Stimulated activated CD4-positive, alpha-beta T cell treated with anti-CD3 and anti-CD28 coated beads, Interleukin-1b, Interleukin-23, amount 100 ng/mL, for 48 hours (primary cell): ENCODE measurements at regions not wholly inside any gene's neighbourhood (a gene's known extent, or its start where the extent isn't known, plus 50 kb on each side); places are given as distances from the start of the nearest gene placed in this dataset.
"Not testable (repeated sequence)": the region's sequence is repeated elsewhere in the genome, so short reads cannot be mapped to it uniquely, and the experiment has no call there.

Experiments used
- DNase-seq: peaks from one replicate; pipeline ENCODE4 v3.0.0-alpha.2; 2020

GRCh38 chr5:28408186-28408585, 1369.8 kb upstream of the CDH9 start:
- no peak for DNase-seq

- no peak for DNase-seq
These were observed 1366.1 kb upstream of the CDH9 start for GRCh38 chr5:28404363-28405071.

GRCh38 chr5:28403846-28404245, 1365.5 kb upstream of the CDH9 start:
- no peak for DNase-seq

- DNase-seq: no peak
These were observed 1364.4 kb upstream of the CDH9 start for GRCh38 chr5:28402590-28403301.

- no peak for DNase-seq
These were observed 1361.7 kb upstream of the CDH9 start for GRCh38 chr5:28400076-28400475.

- DNase-seq: no peak
These were observed 1360.8 kb upstream of the CDH9 start for GRCh38 chr5:28399211-28399610.

- DNase-seq: no peak
These were observed 1359.8 kb upstream of the CDH9 start for GRCh38 chr5:28398185-28398584.

GRCh38 chr5:28397502-28397941, 1359.1 kb upstream of the CDH9 start:
- no peak for DNase-seq

GRCh38 chr5:28391277-28391676, 1352.9 kb upstream of the CDH9 start:
- DNase-seq: no peak

- no peak for DNase-seq
These were observed 1352.0 kb upstream of the CDH9 start for GRCh38 chr5:28390341-28390740.

- not testable (repeated sequence) for DNase-seq
These were observed 1351.3 kb upstream of the CDH9 start for GRCh38 chr5:28389727-28390126.

GRCh38 chr5:28388428-28388827, 1350.0 kb upstream of the CDH9 start:
- no peak for DNase-seq

GRCh38 chr5:28386712-28387111, 1348.3 kb upstream of the CDH9 start:
- DNase-seq: no peak

GRCh38 chr5:28380167-28380566, 1341.8 kb upstream of the CDH9 start:
- no peak for DNase-seq

- no peak for DNase-seq
These were observed 1336.1 kb upstream of the CDH9 start for GRCh38 chr5:28374492-28374967.

- DNase-seq: no peak
These were observed 1332.5 kb upstream of the CDH9 start for GRCh38 chr5:28370896-28371295.

- no peak for DNase-seq
These were observed 1331.0 kb upstream of the CDH9 start for GRCh38 chr5:28369418-28369817.

- DNase-seq: no peak
These were observed 1317.4 kb upstream of the CDH9 start for GRCh38 chr5:28355831-28356230.

GRCh38 chr5:28346696-28347095, 1308.3 kb upstream of the CDH9 start:
- no peak for DNase-seq

- DNase-seq: no peak
These were observed 1306.5 kb upstream of the CDH9 start for GRCh38 chr5:28344836-28345433.

GRCh38 chr5:28329176-28329575, 1290.8 kb upstream of the CDH9 start:
- no peak for DNase-seq

GRCh38 chr5:28328681-28329080, 1290.3 kb upstream of the CDH9 start:
- no peak for DNase-seq

- DNase-seq: no peak
These were observed 1285.8 kb upstream of the CDH9 start for GRCh38 chr5:28324174-28324573.

- DNase-seq: no peak
These were observed 1275.6 kb upstream of the CDH9 start for GRCh38 chr5:28313953-28314352.
